Astrocyte of the cerebellum (primary cell): ENCODE measurements at regions not wholly inside any gene's neighbourhood (a gene's known extent, or its start where the extent isn't known, plus 50 kb on each side); places are given as distances from the start of the nearest gene placed in this dataset.

ENCODE experiments used
- DNase-seq: peaks from one replicate; pipeline ENCODE4 v3.0.0-alpha.2; 2011; ENCODE audit warnings: low read depth
- H3K4me3 ChIP-seq: 2 replicates; pipeline ENCODE4 v1.5.1; 2011; ENCODE audit warnings: mild to moderate bottlenecking, low read depth, low read length, moderate library complexity
- CTCF ChIP-seq: IDR thresholded peaks from 2 replicates; pipeline ENCODE4 v1.5.1; 2012; ENCODE audit warnings: low read length, low read depth, moderate library complexity, mild to moderate bottlenecking; ENCODE audit errors: missing control alignments
- in situ Hi-C: cut with HindIII; loops from 2 replicates; pipeline ENCODE4 v1.10.0; 2017; ENCODE audit warnings: low sequenced_read_pairs

- TF ChIP-seq CTCF = no peak
- H3K4me3 ChIP-seq = no peak overlapping the region
- no peak for DNase-seq
- in situ Hi-C loops = no loop called here
Measured at GRCh38 chr14:44873536-44873935, 88.2 kb downstream of the KLHL28 start.

GRCh38 chr14:44866770-44867169 lies 95.0 kb downstream of the KLHL28 start:
- in situ Hi-C loops = no loop called here

DNA sequence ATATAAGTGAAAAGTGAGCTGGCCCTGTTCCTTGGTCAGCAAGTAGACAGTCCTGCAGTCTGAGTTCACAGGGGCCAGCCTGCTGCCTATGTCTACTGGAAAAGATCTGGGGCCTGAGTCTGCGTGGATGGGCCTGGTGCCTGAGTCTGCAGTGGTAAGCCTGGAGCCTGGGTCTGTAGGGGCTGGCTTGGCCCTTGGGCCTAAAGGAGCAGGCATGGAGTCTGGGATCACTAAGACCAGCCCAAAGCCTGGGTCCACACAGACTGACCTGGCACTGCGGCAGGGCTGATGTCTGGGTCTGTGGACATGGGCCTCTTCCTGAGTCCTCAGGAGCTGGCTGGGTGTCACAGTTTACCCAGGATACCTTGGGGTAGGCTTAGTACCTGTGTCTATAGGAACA lies 95.4 kb downstream of the KLHL28 start:
- DNase-seq = no peak
- in situ Hi-C loops = no loop called here
- H3K4me3 ChIP-seq = no peak overlapping the region
- TF ChIP-seq CTCF = no peak

More at GRCh38 chr14:44866770-44867169, 95.0 kb downstream of the KLHL28 start:
- TF ChIP-seq CTCF = no peak
- no peak for DNase-seq
- H3K4me3 ChIP-seq = no peak overlapping the region

DNA sequence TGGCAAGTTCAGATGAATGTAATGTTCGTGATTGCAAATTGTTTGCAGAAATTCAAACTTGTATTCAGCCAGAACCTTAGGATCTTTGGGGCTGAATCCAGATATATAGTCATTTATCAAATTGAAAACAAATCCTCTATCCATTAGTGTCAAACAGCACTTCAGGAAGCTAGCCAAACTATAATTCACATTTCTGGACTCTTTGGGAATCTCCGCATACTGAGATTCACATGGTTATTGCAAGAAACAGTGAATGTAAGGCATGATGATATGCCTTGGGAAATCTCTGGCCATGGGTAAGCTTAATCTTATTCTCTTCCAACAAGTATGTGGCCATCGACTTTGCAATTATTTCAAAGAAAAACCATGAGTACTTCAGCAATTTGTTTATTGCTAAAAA lies 98.5 kb downstream of the KLHL28 start:
- TF ChIP-seq CTCF = no peak
- H3K4me3 ChIP-seq = no peak overlapping the region
- in situ Hi-C loops = no loop called here
- no peak for DNase-seq

GRCh38 chr14:44854114-44854513 lies 107.6 kb downstream of the KLHL28 start:
- in situ Hi-C loops = no loop called here
- no peak overlapping the region for H3K4me3 ChIP-seq
- no peak for DNase-seq
- TF ChIP-seq CTCF = no peak

DNA sequence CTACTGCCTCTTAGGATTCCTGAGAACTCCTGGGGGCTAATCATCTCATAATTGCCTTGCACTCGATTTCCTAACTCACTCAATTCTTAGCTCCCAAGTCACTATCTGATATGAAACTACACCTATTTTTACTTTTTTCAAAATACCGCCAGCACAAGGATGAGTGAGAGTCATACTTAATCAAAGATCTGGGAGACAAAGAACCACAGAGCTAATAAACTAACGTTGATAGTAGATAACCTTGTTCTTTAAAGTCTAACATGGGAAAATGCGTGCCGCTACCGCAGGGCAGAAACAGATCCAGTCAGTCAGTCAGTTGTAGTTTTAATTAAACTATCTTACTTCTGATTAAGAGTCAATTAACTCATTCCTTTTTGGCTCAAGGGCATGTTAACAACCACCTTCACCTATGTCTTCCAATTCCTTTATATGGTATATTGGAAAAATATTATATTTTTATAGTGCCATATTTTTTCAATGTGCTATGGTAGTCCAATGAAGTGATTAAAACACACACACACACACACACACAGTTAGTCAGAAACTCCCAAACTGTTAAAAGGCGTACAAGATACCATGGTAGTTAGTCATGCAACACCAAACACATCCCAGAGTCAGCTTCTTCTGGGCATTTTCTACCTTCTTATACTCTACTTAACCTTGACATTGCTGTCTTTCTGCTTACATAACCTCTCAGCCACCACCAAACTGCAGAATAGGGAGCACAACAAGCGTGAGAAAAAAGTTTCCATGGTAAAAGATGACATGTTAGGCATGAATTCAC lies 114.0 kb downstream of the KLHL28 start:
- no peak for DNase-seq
- H3K4me3 ChIP-seq = no peak overlapping the region
- no peak for TF ChIP-seq CTCF
- in situ Hi-C loops = no loop called here
